PC-9 (cell line): ENCODE measurements at regions not wholly inside any gene's neighbourhood (a gene's known extent, or its start where the extent isn't known, plus 50 kb on each side); places are given as distances from the start of the nearest gene placed in this dataset.

Experiments used
- BruUV-seq: library from RNA; stranded (reverse); fragments of 400-500 nt; replicated peaks from 2 replicates; lab custom pipeline; 2021; lab: Mats Ljungman, UMichigan
- CTCF ChIA-PET: fragments of 300-600 bp; sonication (Branson Sonifier 250); formaldehyde crosslinking; loops from one replicate; lab custom pipeline; 2022; ENCODE audit warnings: antibody characterized with exemption; lab: Charles Lee
- POLR2A ChIA-PET: fragments of 300-600 bp; sonication (Branson Sonifier 250); formaldehyde crosslinking; loops from one replicate; lab custom pipeline; 2022; ENCODE audit warnings: antibody characterized with exemption; ENCODE audit not compliant: unreplicated experiment; lab: Charles Lee
- DNase-seq, 2 experiments: peaks; one replicate each; pipeline versions ENCODE4 v3.0.0 to v3.0.0-alpha.2; 2015 to 2022; ENCODE audit warnings: mixed read lengths in 1 of 2
- H2AFZ ChIP-seq: fragments of 200-600 bp; sonication (generic); 2 replicates; pipeline ENCODE4 v1.8.1; 2017; ENCODE audit warnings: antibody characterized with exemption
- H3F3A ChIP-seq: fragments of 200-600 bp; sonication (generic); 2 replicates; pipeline ENCODE4 v1.8.1; 2017; ENCODE audit warnings: antibody characterized with exemption, mild to moderate bottlenecking, low read depth; ENCODE audit not compliant: insufficient read depth
- H3K27ac ChIP-seq: fragments of 200-600 bp; sonication (generic); 2 replicates; pipeline ENCODE4 v1.6.1; 2016; ENCODE audit warnings: mixed run types
- H3K27me3 ChIP-seq: fragments of 200-600 bp; sonication (generic); 2 replicates; pipeline ENCODE4 v1.6.1; 2016; ENCODE audit warnings: low read depth, mixed run types; ENCODE audit not compliant: insufficient read depth
- H3K36me3 ChIP-seq: fragments of 200-600 bp; sonication (generic); 2 replicates; pipeline ENCODE4 v1.6.1; 2016; ENCODE audit warnings: low read depth, mixed run types
- H3K4me1 ChIP-seq: fragments of 200-600 bp; sonication (generic); replicated peaks from 2 replicates; pipeline ENCODE4 v1.6.1; 2016; ENCODE audit warnings: mixed run types; ENCODE audit not compliant: insufficient read depth
- H3K4me2 ChIP-seq: fragments of 200-600 bp; sonication (generic); 2 replicates; pipeline ENCODE4 v1.6.1; 2017; ENCODE audit warnings: mixed run types
- H3K4me3 ChIP-seq: fragments of 200-600 bp; sonication (generic); 2 replicates; pipeline ENCODE4 v1.6.1; 2016; ENCODE audit warnings: mixed run types
- H3K79me2 ChIP-seq: fragments of 200-600 bp; sonication (generic); 2 replicates; pipeline ENCODE4 v1.6.1; 2017; ENCODE audit warnings: low read depth, mixed run types
- H3K9me2 ChIP-seq: fragments of 200-600 bp; sonication (generic); 2 replicates; pipeline ENCODE4 v1.8.1; 2017; ENCODE audit warnings: mild to moderate bottlenecking; ENCODE audit not compliant: insufficient read depth
- H3K9me3 ChIP-seq: fragments of 200-600 bp; sonication (generic); 2 replicates; pipeline ENCODE4 v1.8.1; 2016; ENCODE audit warnings: low read depth; ENCODE audit not compliant: insufficient read depth
- H4K20me1 ChIP-seq: fragments of 200-600 bp; sonication (generic); 2 replicates; pipeline ENCODE4 v1.8.1; 2017; ENCODE audit not compliant: insufficient read depth
- CTCF ChIP-seq: fragments of 200-600 bp; sonication (generic); conservative IDR thresholded peaks from 2 replicates; pipeline ENCODE4 v1.6.1; 2017; ENCODE audit warnings: mixed run types, antibody characterized with exemption, mild to moderate bottlenecking, moderate library complexity
- EZH2 ChIP-seq: fragments of 200-600 bp; sonication (generic); IDR thresholded peaks from 2 replicates; pipeline ENCODE4 v1.8.0; 2017; ENCODE audit warnings: antibody characterized with exemption, low read depth
- intact Hi-C: fragments of 100-400 bp; cut with micrococcal nuclease; formaldehyde crosslinking; loops from one replicate; pipeline ENCODE4 v1.10.0; 2022; ENCODE audit not compliant: unreplicated experiment

- no peaks in the 10 kb centered on the region for H3K9me2 ChIP-seq
- peaks cover 48% of the 10 kb centered on the region for H3K27me3 ChIP-seq
- ChIA-PET POLR2A (no interaction called here), CTCF (no interaction called here)
- no peaks in the 10 kb centered on the region for H3K4me1 ChIP-seq
- no peaks in the 10 kb centered on the region for H4K20me1 ChIP-seq
- H2AFZ ChIP-seq, result no peak overlapping the region
- no peak for DNase-seq
- BruUV-seq, result no TSS peak
- no peaks in the 10 kb centered on the region for H3F3A ChIP-seq
- intact Hi-C loops, result no loop called here
- no peak overlapping the region for H3K27ac ChIP-seq
- TF ChIP-seq CTCF (no peak), EZH2 (no peak)
- H3K4me3 ChIP-seq, result no peak overlapping the region
- H3K79me2 ChIP-seq, result no peaks in the 10 kb centered on the region
- no peaks in the 10 kb centered on the region for H3K36me3 ChIP-seq
- no peak overlapping the region for H3K4me2 ChIP-seq
- no peaks in the 10 kb centered on the region for H3K9me3 ChIP-seq
Observed at GRCh38 chr1:232279909-232280400, 350.0 kb downstream of the SIPA1L2 start.

- ChIA-PET POLR2A (no interaction called here), CTCF (no interaction called here)
- intact Hi-C loops, result no loop called here
- Histone ChIP-seq H3F3A (no peaks in the 10 kb centered on the region), H3K36me3 (no peaks in the 10 kb centered on the region), H4K20me1 (no peaks in the 10 kb centered on the region), H3K4me2 (no peak overlapping the region), H3K27ac (no peak overlapping the region), H3K4me1 (no peaks in the 10 kb centered on the region), H2AFZ (no peak overlapping the region), H3K4me3 (no peak overlapping the region), H3K27me3 (peaks cover 56% of the 10 kb centered on the region), H3K9me2 (no peaks in the 10 kb centered on the region), H3K9me3 (no peaks in the 10 kb centered on the region), H3K79me2 (no peaks in the 10 kb centered on the region)
- TF ChIP-seq CTCF, result no peak
- no peak for TF ChIP-seq EZH2
- DNase-seq, result no peak
- no TSS peak for BruUV-seq
Observed at GRCh38 chr1:232278925-232279324, 351.0 kb downstream of the SIPA1L2 start.

- ChIA-PET CTCF (no interaction called here), POLR2A (no interaction called here)
- DNase-seq, result no peak
- Histone ChIP-seq H3K4me3 (no peak overlapping the region), H3F3A (no peaks in the 10 kb centered on the region), H3K4me1 (no peaks in the 10 kb centered on the region), H3K27me3 (peaks cover 63% of the 10 kb centered on the region), H3K36me3 (no peaks in the 10 kb centered on the region), H3K9me3 (no peaks in the 10 kb centered on the region), H3K9me2 (no peaks in the 10 kb centered on the region), H2AFZ (no peak overlapping the region), H3K27ac (no peak overlapping the region), H4K20me1 (no peaks in the 10 kb centered on the region), H3K4me2 (no peak overlapping the region), H3K79me2 (no peaks in the 10 kb centered on the region)
- TF ChIP-seq CTCF (no peak), EZH2 (no peak)
- BruUV-seq, result no TSS peak
- intact Hi-C loops, result no loop called here
Observed at GRCh38 chr1:232276651-232277050, 353.3 kb downstream of the SIPA1L2 start.
